GM19372 (cell line): ENCODE measurements at regions not wholly inside any gene's neighbourhood (a gene's known extent, or its start where the extent isn't known, plus 50 kb on each side); places are given as distances from the start of the nearest gene placed in this dataset.

Experiments
- ATAC-seq: cut with Tn5 transposase; IDR thresholded peaks from one replicate; pipeline ENCODE4 v1.9.1; 2021; ENCODE audit warnings: mild to moderate bottlenecking, low read depth, moderate library complexity; ENCODE audit not compliant: unreplicated experiment

- ATAC-seq, result no peak
Observed at GRCh38 chr10:131724891-131725580, 175.8 kb upstream of the PPP2R2D start.

DNA sequence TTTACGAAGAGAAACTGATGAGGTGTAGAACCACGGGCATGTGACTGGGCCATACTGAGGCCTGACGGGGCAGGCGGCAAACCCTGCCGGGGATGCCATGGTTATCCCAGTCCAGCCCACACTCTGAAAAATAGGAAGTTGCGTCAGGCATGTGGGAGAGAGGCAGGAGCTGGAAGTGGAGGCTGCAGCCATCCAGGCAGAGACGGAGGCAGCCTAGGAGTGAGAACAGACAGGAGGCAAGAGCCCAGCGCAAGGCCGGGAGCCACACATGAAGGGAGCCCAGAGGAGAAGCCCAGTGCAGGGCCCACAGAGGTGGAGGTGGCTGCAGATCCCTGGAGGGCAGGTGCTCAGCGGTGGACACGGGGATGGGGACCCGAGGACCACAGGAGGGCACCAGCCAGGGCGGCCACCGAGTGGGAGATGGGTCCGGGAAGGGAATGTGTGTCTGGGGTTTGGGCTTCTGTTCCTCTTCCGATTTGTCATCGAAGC lies 175.2 kb upstream of the PPP2R2D start:
- ATAC-seq, result no peak

DNA sequence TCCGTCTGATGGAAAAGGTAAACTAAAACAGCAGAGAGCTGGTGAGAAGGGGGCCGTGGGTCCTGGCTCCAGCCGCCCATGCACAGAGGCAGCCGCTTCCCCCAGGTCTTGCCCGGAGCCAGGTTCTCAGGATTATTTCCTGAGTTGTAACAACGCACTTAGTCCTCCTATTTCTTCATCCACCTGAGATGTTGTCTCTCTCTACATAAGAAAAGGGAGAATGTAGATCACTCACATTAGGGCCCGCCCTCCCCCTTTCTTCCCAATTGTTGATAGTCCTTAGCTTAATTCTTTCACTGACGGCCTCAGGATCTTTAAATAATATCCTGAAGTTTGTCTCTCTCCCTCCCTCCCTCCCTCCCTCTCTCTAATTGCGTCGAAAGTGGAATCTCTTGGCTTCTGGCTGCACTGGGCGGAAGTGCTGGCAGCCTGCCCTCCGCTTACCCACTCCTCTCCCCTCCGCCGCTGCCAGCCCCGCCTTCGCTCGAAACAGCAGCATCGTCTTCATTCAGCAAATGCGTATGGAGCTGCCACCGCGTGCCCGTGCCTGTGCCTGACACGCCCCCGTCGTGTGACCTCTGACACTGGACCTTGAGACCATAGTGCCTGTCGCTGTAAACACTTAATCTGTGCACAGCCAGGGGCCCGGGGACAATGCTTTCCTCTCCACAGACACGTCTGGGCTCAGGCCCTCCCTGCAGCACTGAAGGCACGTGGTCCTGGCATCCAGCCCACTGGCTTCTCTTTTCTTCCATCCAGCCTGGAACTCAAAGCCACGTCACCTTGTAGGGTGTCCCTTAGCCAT lies 174.5 kb upstream of the PPP2R2D start:
- ATAC-seq, result no peak

GRCh38 chr10:131726967-131727366 lies 173.8 kb upstream of the PPP2R2D start:
- ATAC-seq, result no peak

DNA sequence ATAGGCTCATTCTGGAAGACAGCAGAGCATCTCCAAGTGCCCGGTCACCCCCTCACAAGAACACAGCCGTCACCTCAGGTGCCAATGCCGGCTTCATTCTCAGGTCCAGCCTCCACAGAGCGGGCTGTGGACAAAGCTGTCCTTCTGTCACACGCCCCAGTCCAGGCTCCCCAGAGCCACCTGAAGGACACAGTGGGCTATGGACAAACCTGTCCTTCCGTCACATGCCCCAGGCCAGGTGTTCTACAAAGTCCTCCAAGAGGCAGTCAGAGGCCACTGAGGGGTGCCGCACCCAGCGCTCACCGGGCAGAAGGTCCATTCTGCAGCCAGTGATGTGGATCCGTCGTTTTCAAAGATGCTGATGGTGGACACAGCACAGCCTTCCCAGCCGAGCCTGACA lies 173.2 kb upstream of the PPP2R2D start:
- ATAC-seq, result no peak

GRCh38 chr10:131728286-131729228 lies 172.3 kb upstream of the PPP2R2D start:
- ATAC-seq, result no peak

- no peak for ATAC-seq
Observed at GRCh38 chr10:131729361-131729760, 171.4 kb upstream of the PPP2R2D start.

DNA sequence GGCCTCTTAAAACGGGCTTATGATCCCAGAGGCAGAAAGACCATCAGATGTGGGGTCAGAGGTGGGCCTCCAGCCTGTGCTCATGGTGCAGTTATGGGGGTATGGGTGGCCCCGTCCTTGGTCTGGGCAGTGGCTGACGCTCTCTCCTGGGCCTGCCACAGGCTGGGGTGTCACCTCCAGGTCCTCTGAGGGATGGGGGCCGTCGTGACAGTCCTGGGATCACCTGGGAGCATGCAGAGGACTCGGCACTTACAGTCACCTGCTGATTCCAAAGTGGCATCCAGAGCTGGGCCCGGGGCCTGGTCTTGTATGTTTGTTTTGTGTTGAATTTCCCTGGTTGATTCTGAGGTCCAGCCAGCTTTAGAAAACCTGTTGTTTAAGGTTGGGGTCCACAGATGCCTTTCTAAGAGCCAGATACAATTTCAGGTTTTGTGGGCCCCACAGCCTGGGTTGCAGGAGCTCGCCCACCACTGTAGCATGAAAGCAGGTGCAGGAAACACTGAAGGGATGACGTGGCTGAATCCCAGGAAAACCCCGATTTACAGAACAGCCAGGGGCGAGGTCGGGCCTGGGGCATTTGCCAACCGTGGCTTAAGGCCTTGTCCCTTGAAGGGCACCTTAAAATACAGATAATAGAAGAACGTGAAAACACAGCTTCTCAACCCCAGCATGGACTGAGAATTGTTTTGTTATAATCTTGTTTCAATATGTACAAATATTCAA lies 170.7 kb upstream of the PPP2R2D start:
- ATAC-seq, result no peak

DNA sequence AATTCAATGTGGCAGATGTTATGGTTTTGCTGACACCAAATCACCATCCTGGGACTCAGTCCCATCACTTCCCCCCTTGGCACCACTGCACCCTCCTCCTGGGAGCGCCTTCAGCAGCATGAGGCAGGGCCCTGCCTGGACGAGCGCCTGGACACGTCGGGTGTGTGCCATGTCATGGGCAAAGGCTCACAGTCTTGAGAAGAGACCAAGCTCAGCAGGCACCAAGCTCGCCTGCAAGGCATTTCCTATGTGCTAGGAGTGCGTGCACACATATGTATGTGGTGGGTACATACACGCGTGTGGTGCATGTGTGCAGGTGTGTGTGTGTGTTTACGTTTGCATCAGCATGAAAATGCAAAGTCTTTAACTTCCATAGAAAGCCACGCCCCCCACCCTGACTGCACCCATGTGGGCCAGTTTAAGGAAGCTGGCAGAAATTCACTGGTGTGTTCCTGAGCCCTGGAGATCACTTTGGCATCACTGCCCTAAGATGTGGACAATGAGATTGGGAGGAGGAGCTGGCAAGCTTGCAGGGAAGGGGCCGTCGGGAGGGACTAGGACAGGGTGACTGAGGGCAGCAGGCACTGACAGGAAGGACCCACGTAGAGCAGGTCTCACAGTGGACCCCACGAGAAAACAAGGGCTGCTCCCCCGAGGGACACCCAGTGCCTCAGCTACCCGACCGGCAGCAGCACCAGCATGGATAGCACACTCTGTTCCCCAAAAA lies 169.9 kb upstream of the PPP2R2D start:
- ATAC-seq, result no peak

DNA sequence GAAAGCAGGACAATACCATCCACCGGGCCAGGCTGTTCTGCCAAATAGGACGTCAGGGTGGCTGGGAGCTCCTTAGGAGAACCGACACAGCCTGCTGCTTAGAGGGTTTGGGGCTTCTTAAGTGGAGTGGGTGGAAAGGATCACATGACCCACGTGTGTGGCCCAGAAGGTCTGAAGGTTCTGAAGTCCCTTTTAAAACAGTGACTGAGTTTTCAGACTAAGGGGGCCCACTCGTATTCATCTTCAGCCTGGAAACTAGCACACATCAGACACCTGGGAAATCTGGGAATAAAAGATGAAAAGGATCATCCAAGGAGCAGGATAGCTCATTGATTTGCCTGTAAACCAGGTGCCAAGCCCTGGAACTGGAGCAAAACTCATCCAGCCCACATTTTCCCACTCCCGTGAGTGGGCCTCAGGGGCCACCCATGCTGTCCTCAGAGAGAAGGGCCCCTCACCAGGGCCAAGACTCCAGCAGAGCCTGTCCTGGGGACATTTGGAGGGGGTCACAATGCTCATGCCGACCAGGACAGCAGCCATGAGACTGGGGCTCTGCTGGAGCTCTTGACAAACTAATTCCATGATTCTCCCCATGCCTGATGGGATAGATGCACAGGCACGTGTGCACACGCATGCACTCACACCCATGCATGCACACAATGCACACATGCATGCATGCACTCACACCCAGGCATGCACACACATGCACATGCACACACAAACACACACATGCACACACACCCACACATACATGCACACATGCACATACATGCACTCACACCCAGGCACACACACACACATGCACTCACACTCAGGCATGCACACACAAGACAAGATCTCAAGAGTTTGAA lies 168.8 kb upstream of the PPP2R2D start:
- ATAC-seq, result no peak

GRCh38 chr10:131732631-131733127 lies 168.1 kb upstream of the PPP2R2D start:
- no peak for ATAC-seq

GRCh38 chr10:131733596-131733995 lies 167.2 kb upstream of the PPP2R2D start:
- no peak for ATAC-seq

- ATAC-seq, result no peak
Observed at GRCh38 chr10:131735577-131735976, 165.2 kb upstream of the PPP2R2D start.

GRCh38 chr10:131736321-131736980 lies 164.4 kb upstream of the PPP2R2D start:
- no peak for ATAC-seq

DNA sequence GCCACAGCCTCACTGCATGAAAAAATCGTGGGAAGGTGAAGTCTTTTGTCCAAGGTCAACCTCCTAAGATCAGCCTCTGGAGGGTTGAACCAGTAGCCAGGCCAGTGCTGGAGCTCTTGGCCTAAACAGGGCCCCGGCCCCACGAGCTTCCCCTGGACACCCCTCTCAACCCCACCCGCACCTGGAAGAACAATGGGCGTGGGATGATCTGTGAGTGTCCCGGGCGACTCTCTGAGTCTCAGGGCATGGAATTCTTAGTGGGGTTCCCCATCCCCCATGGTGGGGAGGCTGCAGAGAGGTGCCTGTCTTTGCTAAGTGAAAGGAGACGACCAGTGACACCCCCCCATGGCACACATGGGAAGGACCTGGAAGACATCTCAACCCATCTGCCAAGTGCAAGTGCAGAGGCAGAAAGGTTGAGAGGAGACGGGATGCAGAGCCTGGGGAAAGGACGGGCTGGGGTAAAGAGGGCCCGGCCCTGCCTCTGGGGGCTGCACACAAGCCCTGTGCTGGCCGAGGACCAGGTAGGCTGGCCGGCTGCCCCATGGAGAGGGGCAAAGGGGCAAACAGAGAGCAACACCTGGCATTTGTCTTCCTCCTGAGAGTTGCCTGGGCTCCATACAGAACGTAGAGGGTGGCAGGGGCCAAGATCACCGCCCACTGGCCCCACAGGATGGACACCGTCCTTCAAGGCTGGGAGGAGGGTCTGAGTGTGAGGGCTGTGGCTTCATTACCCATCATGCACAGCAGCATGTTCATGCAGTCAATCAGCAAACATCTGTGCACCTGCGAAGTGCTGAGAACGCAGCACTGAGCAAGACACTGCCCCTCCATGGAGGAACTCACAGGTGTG lies 163.0 kb upstream of the PPP2R2D start:
- ATAC-seq, result no peak

GRCh38 chr10:131738396-131738735 lies 162.4 kb upstream of the PPP2R2D start:
- ATAC-seq, result no peak

DNA sequence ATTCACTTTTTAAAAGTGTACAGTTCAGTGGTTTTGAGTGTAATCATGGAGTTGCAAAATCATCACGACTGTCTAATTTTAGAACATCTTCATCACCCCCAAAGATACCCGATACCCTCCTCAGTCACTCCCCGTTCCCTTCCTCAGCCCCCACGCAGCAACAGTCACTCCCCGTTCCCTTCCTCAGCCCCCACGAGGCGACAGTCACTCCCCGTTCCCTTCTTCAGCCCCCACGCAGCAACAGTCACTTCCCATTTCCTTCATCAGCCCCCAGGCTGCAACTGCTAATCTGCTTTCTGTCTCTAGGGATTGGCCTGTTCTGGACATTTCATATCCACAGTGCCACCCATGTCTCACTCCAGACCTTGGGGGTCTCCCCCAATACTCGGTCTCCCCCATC lies 161.6 kb upstream of the PPP2R2D start:
- ATAC-seq, result no peak
